GM12878 (cell line): ENCODE measurements at regions not wholly inside any gene's neighbourhood (a gene's known extent, or its start where the extent isn't known, plus 50 kb on each side); places are given as distances from the start of the nearest gene placed in this dataset.

Experiments
- ATAC-seq: fragments of 200-7000 bp; cut with Tn5 transposase; 3 replicates; pipeline ENCODE4 v1.9.1; 2020; ENCODE audit warnings: mild to moderate bottlenecking, moderate library complexity
- BruUV-seq: library from RNA; stranded (reverse); fragments of 400-500 nt; replicated peaks from 2 replicates; lab custom pipeline; 2021; lab: Mats Ljungman, UMichigan
- CTCF ChIA-PET: fragments of 300-600 bp; sonication (Branson Sonifier 250); formaldehyde crosslinking; extraction: SDS; loops from one replicate; lab custom pipeline; 2021; ENCODE audit warnings: inconsistent platforms; lab: Yijun Ruan, JAX
- POLR2A ChIA-PET: fragments of 350-600 bp; formaldehyde crosslinking; extraction: SDS; loops from one replicate; lab custom pipeline; 2021; ENCODE audit warnings: inconsistent platforms; lab: Charles Lee
- RAD21 ChIA-PET: fragments of 300-600 bp; sonication (Branson Sonifier 250); formaldehyde crosslinking; loops from one replicate; lab custom pipeline; 2023; ENCODE audit warnings: antibody characterized with exemption; ENCODE audit not compliant: unreplicated experiment; lab: Charles Lee
- SMC1A ChIA-PET: fragments of 300-600 bp; sonication (Branson Sonifier 250); formaldehyde crosslinking; loops from one replicate; lab custom pipeline; 2023; ENCODE audit not compliant: unreplicated experiment, uncharacterized antibody; lab: Charles Lee
- DNase-seq: peaks from one replicate; pipeline ENCODE4 v3.0.0-alpha.2; 2011; ENCODE audit warnings: low read depth, low spot score
- FAIRE-seq: peaks from 3 replicates; lab custom pipeline; 2011; peaks lifted over from hg19 to GRCh38; lab: Jason Lieb, UNC
- H2AFZ ChIP-seq: 2 replicates; pipeline ENCODE4 v1.6.0; 2011; ENCODE audit warnings: low read depth, low read length, control low read depth; ENCODE audit not compliant: control insufficient read depth
- H3K27ac ChIP-seq: 2 replicates; pipeline ENCODE4 v1.5.1; 2011; ENCODE audit warnings: control low read depth; ENCODE audit not compliant: control insufficient read depth, insufficient read depth
- H3K27me3 ChIP-seq, 2 experiments: replicated peaks in 1 of 2; 2 replicates each; pipeline versions ENCODE4 v1.6.0 to v1.6.1; 2011; ENCODE audit warnings: low read length in 1 of 2; ENCODE audit not compliant: control insufficient read depth in 2 of 2, insufficient read depth in 2 of 2
- H3K36me3 ChIP-seq, 2 experiments: 2 replicates each; pipeline ENCODE4 v1.5.1; 2011; ENCODE audit warnings: low read length in 1 of 2; ENCODE audit not compliant: control insufficient read depth in 2 of 2, insufficient read depth in 2 of 2
- H3K4me1 ChIP-seq: 2 replicates; pipeline ENCODE4 v1.6.1; 2011; ENCODE audit warnings: mild to moderate bottlenecking, low read length, moderate library complexity, mixed read lengths; ENCODE audit not compliant: control insufficient read depth, insufficient read depth
- H3K4me2 ChIP-seq: 2 replicates; pipeline ENCODE4 v1.6.0; 2011; ENCODE audit warnings: control low read depth; ENCODE audit not compliant: control insufficient read depth, insufficient read depth
- H3K4me3 ChIP-seq: fragments of 200-600 bp; sonication (generic); 2 replicates; pipeline ENCODE4 v1.5.1; 2016
- H3K79me2 ChIP-seq: 2 replicates; pipeline ENCODE4 v1.6.0; 2011; ENCODE audit warnings: low read length; ENCODE audit not compliant: control insufficient read depth, insufficient read depth
- H3K9ac ChIP-seq: 2 replicates; pipeline ENCODE4 v1.8.0; 2011; ENCODE audit warnings: low read length, control low read depth, mixed read lengths; ENCODE audit not compliant: control insufficient read depth, insufficient read depth
- H3K9me3 ChIP-seq: replicated peaks from 3 replicates; pipeline ENCODE4 v1.5.1; 2011; ENCODE audit warnings: mild to moderate bottlenecking, low read length; ENCODE audit not compliant: control insufficient read depth, insufficient read depth
- H4K20me1 ChIP-seq: 2 replicates; pipeline ENCODE4 v1.6.0; 2011; ENCODE audit not compliant: control insufficient read depth, insufficient read depth
- BCL11A ChIP-seq: IDR thresholded peaks from 2 replicates; pipeline ENCODE4 v1.6.1; 2011; ENCODE audit warnings: low read depth, low read length
- CHD1 ChIP-seq: IDR thresholded peaks from 2 replicates; pipeline ENCODE4 v1.6.1; 2012; ENCODE audit warnings: low read depth, low read length, improper control_type of control experiment
- TBL1XR1 ChIP-seq: IDR thresholded peaks from 2 replicates; pipeline ENCODE4 v1.6.1; 2012; ENCODE audit warnings: low read depth, low read length, improper control_type of control experiment
- YBX1 ChIP-seq: fragments of 450-650 bp; IDR thresholded peaks from 2 replicates; pipeline ENCODE4 v1.6.1; 2016; ENCODE audit warnings: antibody characterized with exemption
- ZZZ3 ChIP-seq: IDR thresholded peaks from 2 replicates; pipeline ENCODE4 v1.6.1; 2011; ENCODE audit warnings: low read depth; ENCODE audit not compliant: control insufficient read depth, insufficient read length
- WGBS: methylation state at CpG from one replicate; pipeline ENCODE4 v1.1.6; 2016; ENCODE audit warnings: low lambda C conversion rate; ENCODE audit not compliant: insufficient replicate concordance, insufficient coverage; ENCODE audit errors: missing lambda C conversion rate; 5-methylcytosine and 5-hydroxymethylcytosine counted together
- in situ Hi-C: fragments of 300-500 bp; cut with MboI; formaldehyde crosslinking; loops from 9 replicates; pipeline ENCODE4 v1.14.3; 2018; ENCODE audit warnings: mixed read lengths
- intact Hi-C: fragments of 100-400 bp; cut with micrococcal nuclease; formaldehyde crosslinking; loops from one replicate; pipeline ENCODE4 v1.14.2; 2022; ENCODE audit not compliant: unreplicated experiment
- TF ChIP-seq, protein P1 (sequence below): IDR thresholded peaks from 2 replicates; pipeline ENCODE4 v1.6.1; 2012; ENCODE audit warnings: low read depth, low read length, improper control_type of control experiment
- TF ChIP-seq, protein P2 (sequence below): IDR thresholded peaks from 2 replicates; pipeline ENCODE4 v1.6.1; 2011; ENCODE audit warnings: borderline replicate concordance, low read depth, mild to moderate bottlenecking, moderate library complexity, mixed read lengths, low read length; ENCODE audit not compliant: insufficient read depth; ENCODE audit errors: extremely low read length
- TF ChIP-seq, protein P3 (sequence below): fragments of 450-650 bp; IDR thresholded peaks from 2 replicates; pipeline ENCODE4 v1.6.1; 2017; ENCODE audit warnings: antibody characterized with exemption, mild to moderate bottlenecking, moderate library complexity

DNA sequence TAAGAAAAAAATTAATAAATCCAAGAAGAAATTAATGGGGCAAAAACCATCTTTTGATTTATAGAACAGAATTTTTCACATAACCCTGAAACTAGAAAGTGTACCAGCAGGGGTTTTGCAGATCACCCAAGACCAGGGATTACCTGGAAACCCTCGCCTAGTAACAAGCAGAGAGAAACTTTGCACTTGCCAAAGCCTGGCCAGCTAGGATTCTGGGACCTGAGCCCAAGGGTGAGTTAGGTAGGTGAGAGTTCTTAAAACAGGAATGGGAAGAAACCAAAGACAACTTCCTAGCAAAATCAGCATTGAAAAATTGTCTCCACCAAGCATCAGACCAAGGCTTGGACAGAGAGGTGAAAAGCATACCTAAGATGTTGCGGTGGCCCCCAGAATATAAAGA is 247.0 kb upstream of the NBEA start:
- no peak for DNase-seq
- in situ Hi-C loops (no loop called here), intact Hi-C loops (no loop called here)
- ChIA-PET CTCF (no interaction called here), RAD21 (no interaction called here), POLR2A (no interaction called here), SMC1A (no interaction called here)
- no peak overlapping the region for H3K4me3 ChIP-seq
- H3K4me2 ChIP-seq, result no peak overlapping the region
- no peak for ATAC-seq
- BruUV-seq, result no TSS peak
- no peaks in the 10 kb centered on the region; the same call in 2 of the 3 replicates for H3K9me3 ChIP-seq
- no peaks in the 10 kb centered on the region; a peak in 1 of 4 replicates for H3K27me3 ChIP-seq
- H3K4me1 ChIP-seq, result no peaks in the 10 kb centered on the region
- H2AFZ ChIP-seq, result no peak overlapping the region
- FAIRE-seq, result no peak
- no peaks in the 10 kb centered on the region for H4K20me1 ChIP-seq
- H3K36me3 ChIP-seq, result no peaks in the 10 kb centered on the region
- H3K9ac ChIP-seq, result no peak overlapping the region
- H3K27ac ChIP-seq, result no peak overlapping the region
- TF ChIP-seq ZZZ3, result no peak
- no peaks in the 10 kb centered on the region for H3K79me2 ChIP-seq
- 45% methylated on average over 2 of the region's 2 CpGs for WGBS

DNA sequence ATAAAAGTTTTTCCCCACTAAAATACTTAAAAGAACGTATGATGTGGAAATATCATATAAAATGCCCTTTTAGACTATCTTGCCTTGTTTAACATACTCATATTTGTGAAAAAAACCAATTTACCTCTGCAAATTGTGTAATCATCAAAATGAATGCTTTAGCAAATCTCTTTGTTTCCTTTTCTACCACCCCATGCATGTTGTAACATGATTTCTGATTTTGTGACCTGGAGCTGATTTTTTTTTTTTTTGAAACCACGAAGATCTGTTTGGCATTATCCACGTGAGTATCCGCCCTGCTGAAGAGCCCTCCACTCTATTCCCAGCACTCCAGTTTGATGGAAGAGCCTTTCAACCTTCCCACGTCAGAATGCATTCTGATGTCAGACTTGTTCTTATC is 245.8 kb upstream of the NBEA start:
- 19% methylated on average over 5 of the region's 5 CpGs for WGBS
- H2AFZ ChIP-seq, result no peak overlapping the region
- H3K27me3 ChIP-seq, result no peaks in the 10 kb centered on the region; a peak in 1 of 4 replicates
- H3K4me2 ChIP-seq, result no peak overlapping the region
- intact Hi-C loops (no loop called here), in situ Hi-C loops (no loop called here)
- no peak overlapping the region for H3K4me3 ChIP-seq
- ChIA-PET RAD21 (no interaction called here), POLR2A (no interaction called here), CTCF (interaction anchor here (0.6 kb wide), 1 partner anchor 215 kb away, joined by 3 read pairs; no protein-coding TSS in a partner anchor), SMC1A (no interaction called here)
- H4K20me1 ChIP-seq, result no peaks in the 10 kb centered on the region
- DNase-seq (no peak), ATAC-seq (no peak), FAIRE-seq (no peak)
- no peak overlapping the region for H3K9ac ChIP-seq
- no peaks in the 10 kb centered on the region; the same call in 2 of the 3 replicates for H3K9me3 ChIP-seq
- no peaks in the 10 kb centered on the region for H3K4me1 ChIP-seq
- no peaks in the 10 kb centered on the region for H3K36me3 ChIP-seq
- TF ChIP-seq, protein P1, sequence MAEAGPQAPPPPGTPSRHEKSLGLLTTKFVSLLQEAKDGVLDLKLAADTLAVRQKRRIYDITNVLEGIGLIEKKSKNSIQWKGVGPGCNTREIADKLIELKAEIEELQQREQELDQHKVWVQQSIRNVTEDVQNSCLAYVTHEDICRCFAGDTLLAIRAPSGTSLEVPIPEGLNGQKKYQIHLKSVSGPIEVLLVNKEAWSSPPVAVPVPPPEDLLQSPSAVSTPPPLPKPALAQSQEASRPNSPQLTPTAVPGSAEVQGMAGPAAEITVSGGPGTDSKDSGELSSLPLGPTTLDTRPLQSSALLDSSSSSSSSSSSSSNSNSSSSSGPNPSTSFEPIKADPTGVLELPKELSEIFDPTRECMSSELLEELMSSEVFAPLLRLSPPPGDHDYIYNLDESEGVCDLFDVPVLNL, result no peak
- TF ChIP-seq, protein P2, sequence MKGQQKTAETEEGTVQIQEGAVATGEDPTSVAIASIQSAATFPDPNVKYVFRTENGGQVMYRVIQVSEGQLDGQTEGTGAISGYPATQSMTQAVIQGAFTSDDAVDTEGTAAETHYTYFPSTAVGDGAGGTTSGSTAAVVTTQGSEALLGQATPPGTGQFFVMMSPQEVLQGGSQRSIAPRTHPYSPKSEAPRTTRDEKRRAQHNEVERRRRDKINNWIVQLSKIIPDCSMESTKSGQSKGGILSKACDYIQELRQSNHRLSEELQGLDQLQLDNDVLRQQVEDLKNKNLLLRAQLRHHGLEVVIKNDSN, result no peak
- TF ChIP-seq, protein P3, sequence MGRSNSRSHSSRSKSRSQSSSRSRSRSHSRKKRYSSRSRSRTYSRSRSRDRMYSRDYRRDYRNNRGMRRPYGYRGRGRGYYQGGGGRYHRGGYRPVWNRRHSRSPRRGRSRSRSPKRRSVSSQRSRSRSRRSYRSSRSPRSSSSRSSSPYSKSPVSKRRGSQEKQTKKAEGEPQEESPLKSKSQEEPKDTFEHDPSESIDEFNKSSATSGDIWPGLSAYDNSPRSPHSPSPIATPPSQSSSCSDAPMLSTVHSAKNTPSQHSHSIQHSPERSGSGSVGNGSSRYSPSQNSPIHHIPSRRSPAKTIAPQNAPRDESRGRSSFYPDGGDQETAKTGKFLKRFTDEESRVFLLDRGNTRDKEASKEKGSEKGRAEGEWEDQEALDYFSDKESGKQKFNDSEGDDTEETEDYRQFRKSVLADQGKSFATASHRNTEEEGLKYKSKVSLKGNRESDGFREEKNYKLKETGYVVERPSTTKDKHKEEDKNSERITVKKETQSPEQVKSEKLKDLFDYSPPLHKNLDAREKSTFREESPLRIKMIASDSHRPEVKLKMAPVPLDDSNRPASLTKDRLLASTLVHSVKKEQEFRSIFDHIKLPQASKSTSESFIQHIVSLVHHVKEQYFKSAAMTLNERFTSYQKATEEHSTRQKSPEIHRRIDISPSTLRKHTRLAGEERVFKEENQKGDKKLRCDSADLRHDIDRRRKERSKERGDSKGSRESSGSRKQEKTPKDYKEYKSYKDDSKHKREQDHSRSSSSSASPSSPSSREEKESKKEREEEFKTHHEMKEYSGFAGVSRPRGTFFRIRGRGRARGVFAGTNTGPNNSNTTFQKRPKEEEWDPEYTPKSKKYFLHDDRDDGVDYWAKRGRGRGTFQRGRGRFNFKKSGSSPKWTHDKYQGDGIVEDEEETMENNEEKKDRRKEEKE, result no peak
- no peak for TF ChIP-seq TBL1XR1
- TF ChIP-seq BCL11A, result no peak
- no peak for TF ChIP-seq CHD1
- TF ChIP-seq YBX1, result no peak
- no TSS peak for BruUV-seq
- no peak overlapping the region for H3K27ac ChIP-seq
- H3K79me2 ChIP-seq, result no peaks in the 10 kb centered on the region
